ENCODE measurements at regions not wholly inside any gene's neighbourhood (a gene's known extent, or its start where the extent isn't known, plus 50 kb on each side); places are given as distances from the start of the nearest gene placed in this dataset.
"Not testable (repeated sequence)": the region's sequence is repeated elsewhere in the genome, so short reads cannot be mapped to it uniquely, and the experiment has no call there.

- Histone ChIP-seq H3K27me3 (ENCODE audit: insufficient read depth, poor library complexity, severe bottlenecking) (no peaks in the 10 kb centered on the region), H3K4me3 (replicated peaks; ENCODE audit: insufficient read depth, low read length) (no peak overlapping the region), H3K27ac (replicated peaks) (no peak overlapping the region)
- TF ChIP-seq, protein P1, sequence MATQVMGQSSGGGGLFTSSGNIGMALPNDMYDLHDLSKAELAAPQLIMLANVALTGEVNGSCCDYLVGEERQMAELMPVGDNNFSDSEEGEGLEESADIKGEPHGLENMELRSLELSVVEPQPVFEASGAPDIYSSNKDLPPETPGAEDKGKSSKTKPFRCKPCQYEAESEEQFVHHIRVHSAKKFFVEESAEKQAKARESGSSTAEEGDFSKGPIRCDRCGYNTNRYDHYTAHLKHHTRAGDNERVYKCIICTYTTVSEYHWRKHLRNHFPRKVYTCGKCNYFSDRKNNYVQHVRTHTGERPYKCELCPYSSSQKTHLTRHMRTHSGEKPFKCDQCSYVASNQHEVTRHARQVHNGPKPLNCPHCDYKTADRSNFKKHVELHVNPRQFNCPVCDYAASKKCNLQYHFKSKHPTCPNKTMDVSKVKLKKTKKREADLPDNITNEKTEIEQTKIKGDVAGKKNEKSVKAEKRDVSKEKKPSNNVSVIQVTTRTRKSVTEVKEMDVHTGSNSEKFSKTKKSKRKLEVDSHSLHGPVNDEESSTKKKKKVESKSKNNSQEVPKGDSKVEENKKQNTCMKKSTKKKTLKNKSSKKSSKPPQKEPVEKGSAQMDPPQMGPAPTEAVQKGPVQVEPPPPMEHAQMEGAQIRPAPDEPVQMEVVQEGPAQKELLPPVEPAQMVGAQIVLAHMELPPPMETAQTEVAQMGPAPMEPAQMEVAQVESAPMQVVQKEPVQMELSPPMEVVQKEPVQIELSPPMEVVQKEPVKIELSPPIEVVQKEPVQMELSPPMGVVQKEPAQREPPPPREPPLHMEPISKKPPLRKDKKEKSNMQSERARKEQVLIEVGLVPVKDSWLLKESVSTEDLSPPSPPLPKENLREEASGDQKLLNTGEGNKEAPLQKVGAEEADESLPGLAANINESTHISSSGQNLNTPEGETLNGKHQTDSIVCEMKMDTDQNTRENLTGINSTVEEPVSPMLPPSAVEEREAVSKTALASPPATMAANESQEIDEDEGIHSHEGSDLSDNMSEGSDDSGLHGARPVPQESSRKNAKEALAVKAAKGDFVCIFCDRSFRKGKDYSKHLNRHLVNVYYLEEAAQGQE (IDR thresholded peaks at IDR 0.05; ENCODE audit: insufficient replicate concordance, low read depth) = no peak
- TF ChIP-seq, protein P2, sequence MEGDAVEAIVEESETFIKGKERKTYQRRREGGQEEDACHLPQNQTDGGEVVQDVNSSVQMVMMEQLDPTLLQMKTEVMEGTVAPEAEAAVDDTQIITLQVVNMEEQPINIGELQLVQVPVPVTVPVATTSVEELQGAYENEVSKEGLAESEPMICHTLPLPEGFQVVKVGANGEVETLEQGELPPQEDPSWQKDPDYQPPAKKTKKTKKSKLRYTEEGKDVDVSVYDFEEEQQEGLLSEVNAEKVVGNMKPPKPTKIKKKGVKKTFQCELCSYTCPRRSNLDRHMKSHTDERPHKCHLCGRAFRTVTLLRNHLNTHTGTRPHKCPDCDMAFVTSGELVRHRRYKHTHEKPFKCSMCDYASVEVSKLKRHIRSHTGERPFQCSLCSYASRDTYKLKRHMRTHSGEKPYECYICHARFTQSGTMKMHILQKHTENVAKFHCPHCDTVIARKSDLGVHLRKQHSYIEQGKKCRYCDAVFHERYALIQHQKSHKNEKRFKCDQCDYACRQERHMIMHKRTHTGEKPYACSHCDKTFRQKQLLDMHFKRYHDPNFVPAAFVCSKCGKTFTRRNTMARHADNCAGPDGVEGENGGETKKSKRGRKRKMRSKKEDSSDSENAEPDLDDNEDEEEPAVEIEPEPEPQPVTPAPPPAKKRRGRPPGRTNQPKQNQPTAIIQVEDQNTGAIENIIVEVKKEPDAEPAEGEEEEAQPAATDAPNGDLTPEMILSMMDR (IDR thresholded peaks at IDR 0.05; ENCODE audit: insufficient read depth, low read length) = no peak
- TF ChIP-seq POLR2AphosphoS5 (IDR thresholded peaks at IDR 0.05; ENCODE audit: low read depth) (no peak), SPI1 (IDR thresholded peaks at IDR 0.05; ENCODE audit: borderline replicate concordance, low read depth) (no peak), GABPA (IDR thresholded peaks at IDR 0.05; ENCODE audit: low read depth) (no peak)
- DNase-seq (ENCODE audit: low read depth in 1 of 2, low spot score in 1 of 2) = no peak
These were observed 174.7 kb upstream of the PKN2 start for GRCh38 chr1:88509379-88509778.

- TF ChIP-seq SPI1 (IDR thresholded peaks at IDR 0.05; ENCODE audit: borderline replicate concordance, low read depth) = no peak
- TF ChIP-seq GABPA (IDR thresholded peaks at IDR 0.05; ENCODE audit: low read depth) = no peak
- Histone ChIP-seq H3K4me3 (replicated peaks; ENCODE audit: insufficient read depth, low read length) (no peak overlapping the region), H3K27ac (replicated peaks) (no peak overlapping the region), H3K27me3 (ENCODE audit: insufficient read depth, poor library complexity, severe bottlenecking) (no peaks in the 10 kb centered on the region)
- no peak for DNase-seq (ENCODE audit: low read depth in 1 of 2, low spot score in 1 of 2)
These were observed 169.5 kb upstream of the PKN2 start for GRCh38 chr1:88514544-88515060.

GRCh38 chr1:88517499-88517898, 166.6 kb upstream of the PKN2 start:
- not testable (repeated sequence) for H3K27me3 ChIP-seq (ENCODE audit: insufficient read depth, poor library complexity, severe bottlenecking); DNase-seq (ENCODE audit: low read depth in 1 of 2, low spot score in 1 of 2); H3K4me3 ChIP-seq (replicated peaks; ENCODE audit: insufficient read depth, low read length); H3K27ac ChIP-seq (replicated peaks)

DNA sequence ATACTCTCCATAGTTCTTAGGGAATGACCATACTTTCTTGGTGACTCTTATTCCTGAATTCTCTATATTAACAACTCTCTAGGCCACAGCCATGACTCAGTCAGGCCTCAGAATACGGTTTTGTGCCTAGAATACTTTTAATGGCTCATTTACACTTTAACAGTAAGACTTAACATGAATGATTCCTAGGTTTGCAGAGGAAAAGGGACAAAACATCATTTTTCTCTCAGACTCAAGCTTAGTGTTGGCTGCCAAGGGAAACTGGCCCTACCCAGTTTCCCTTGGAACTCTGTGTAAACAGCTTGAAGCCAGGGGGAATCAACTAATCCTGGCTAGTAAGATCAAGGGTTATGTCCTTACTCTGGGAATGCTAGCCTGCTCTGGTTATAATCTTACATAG, 164.9 kb upstream of the PKN2 start:
- no peak for DNase-seq (ENCODE audit: low read depth in 1 of 2, low spot score in 1 of 2)
- H3K4me3 ChIP-seq (replicated peaks; ENCODE audit: insufficient read depth, low read length) = no peak overlapping the region
- no peaks in the 10 kb centered on the region for H3K27me3 ChIP-seq (ENCODE audit: insufficient read depth, poor library complexity, severe bottlenecking)
- no peak overlapping the region for H3K27ac ChIP-seq (replicated peaks)
- TF ChIP-seq, protein P1 (IDR thresholded peaks at IDR 0.05; ENCODE audit: insufficient replicate concordance, low read depth) = no peak
- no peak for TF ChIP-seq POLR2AphosphoS5 (IDR thresholded peaks at IDR 0.05; ENCODE audit: low read depth)
- TF ChIP-seq GABPA (IDR thresholded peaks at IDR 0.05; ENCODE audit: low read depth) = no peak
- no peak for TF ChIP-seq SPI1 (IDR thresholded peaks at IDR 0.05; ENCODE audit: borderline replicate concordance, low read depth)
- TF ChIP-seq, protein P2 (IDR thresholded peaks at IDR 0.05; ENCODE audit: insufficient read depth, low read length) = no peak

DNA sequence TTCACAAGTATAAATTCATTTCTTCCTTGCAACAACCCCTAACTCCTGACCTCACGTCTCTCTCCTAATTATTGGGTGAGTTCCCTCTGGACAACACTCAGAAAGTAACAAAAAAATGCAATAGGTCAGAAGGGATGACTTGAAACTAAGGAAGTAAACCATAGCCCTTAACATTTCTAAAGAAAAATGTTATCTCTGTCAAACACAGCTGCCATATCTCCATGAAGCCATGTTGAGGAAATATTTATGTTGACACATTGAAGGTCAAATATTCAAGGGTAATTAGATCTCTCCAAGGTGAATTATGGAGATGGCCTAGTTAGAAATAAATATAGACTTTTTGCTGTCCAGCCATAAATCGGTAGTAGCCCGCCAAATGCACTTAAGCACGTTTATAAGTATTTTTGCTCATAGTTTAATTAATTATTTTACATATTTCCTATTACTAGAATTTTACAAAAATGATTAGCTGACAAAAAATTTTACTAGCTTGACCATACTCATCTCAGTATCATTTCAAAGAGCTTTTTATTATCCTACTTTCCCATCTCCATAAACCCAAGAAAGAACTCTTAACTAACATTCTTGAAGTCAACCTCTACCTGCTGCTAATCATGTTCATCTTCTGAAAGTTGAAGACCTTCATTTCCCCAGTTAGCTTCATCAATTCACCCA, 160.1 kb upstream of the PKN2 start:
- TF ChIP-seq, protein P2 (IDR thresholded peaks at IDR 0.05; ENCODE audit: insufficient read depth, low read length) = no peak
- TF ChIP-seq SPI1 (IDR thresholded peaks at IDR 0.05; ENCODE audit: borderline replicate concordance, low read depth) (no peak), POLR2AphosphoS5 (IDR thresholded peaks at IDR 0.05; ENCODE audit: low read depth) (no peak), GABPA (IDR thresholded peaks at IDR 0.05; ENCODE audit: low read depth) (no peak)
- TF ChIP-seq, protein P1 (IDR thresholded peaks at IDR 0.05; ENCODE audit: insufficient replicate concordance, low read depth) = no peak
- Histone ChIP-seq H3K4me3 (replicated peaks; ENCODE audit: insufficient read depth, low read length) (no peak overlapping the region), H3K27ac (replicated peaks) (no peak overlapping the region), H3K27me3 (ENCODE audit: insufficient read depth, poor library complexity, severe bottlenecking) (peaks cover 2% of the 10 kb centered on the region)
- no peak for DNase-seq (ENCODE audit: low read depth in 1 of 2, low spot score in 1 of 2)

Data from HL-60 (cell line).